IMR-90 (cell line): ENCODE measurements at regions not wholly inside any gene's neighbourhood (a gene's known extent, or its start where the extent isn't known, plus 50 kb on each side); places are given as distances from the start of the nearest gene placed in this dataset.

Experiments used
- ATAC-seq: fragments of 200-7000 bp; cut with Tn5 transposase; 2 replicates; pipeline ENCODE4 v1.9.1; 2020; ENCODE audit warnings: low read depth, mild to moderate bottlenecking, moderate library complexity
- BruUV-seq: library from RNA; stranded (reverse); fragments of 400-500 nt; replicated peaks from 2 replicates; lab custom pipeline; 2021; lab: Mats Ljungman, UMichigan
- CTCF ChIA-PET: fragments of 300-600 bp; formaldehyde crosslinking; extraction: SDS; loops from one replicate; lab custom pipeline; 2021; ENCODE audit warnings: antibody characterized with exemption; lab: Yijun Ruan, JAX
- POLR2A ChIA-PET: fragments of 300-600 bp; sonication (Branson Sonifier 250); formaldehyde crosslinking; loops from one replicate; lab custom pipeline; 2022; ENCODE audit warnings: antibody characterized with exemption; ENCODE audit not compliant: unreplicated experiment; lab: Charles Lee
- DNase-seq: peaks from one replicate; pipeline ENCODE4 v3.0.0; 2013
- H2AFZ ChIP-seq: replicated peaks from 2 replicates; pipeline ENCODE3; 2013; ENCODE audit warnings: low read length, mild to moderate bottlenecking; ENCODE audit not compliant: poor library complexity
- H2AK5ac ChIP-seq: 2 replicates; pipeline ENCODE4 v1.6.1; 2013; ENCODE audit warnings: low read depth, low read length, inconsistent platforms
- H2AK9ac ChIP-seq: replicated peaks from 2 replicates; pipeline ENCODE3; 2013; ENCODE audit warnings: mild to moderate bottlenecking, low read depth, low read length, moderate library complexity; ENCODE audit not compliant: poor library complexity
- H2BK120ac ChIP-seq: 2 replicates; pipeline ENCODE4 v1.6.1; 2013; ENCODE audit warnings: low read depth, low read length, inconsistent platforms
- H2BK15ac ChIP-seq: 3 replicates; pipeline ENCODE4 v1.6.1; 2013; ENCODE audit warnings: low read depth, low read length, inconsistent platforms
- H2BK20ac ChIP-seq: 2 replicates; pipeline ENCODE4 v1.6.1; 2013; ENCODE audit warnings: low read depth, mild to moderate bottlenecking, inconsistent platforms, low read length, moderate library complexity
- H2BK5ac ChIP-seq: 2 replicates; pipeline ENCODE4 v1.6.1; 2013; ENCODE audit warnings: mild to moderate bottlenecking, low read depth, low read length, inconsistent platforms; ENCODE audit not compliant: poor library complexity, severe bottlenecking
- H3K14ac ChIP-seq: replicated peaks from 2 replicates; pipeline ENCODE4 v1.6.1; 2013; ENCODE audit warnings: low read depth, low read length, inconsistent platforms
- H3K18ac ChIP-seq: 2 replicates; pipeline ENCODE4 v1.6.1; 2013; ENCODE audit warnings: low read depth, low read length, control low read depth
- H3K23ac ChIP-seq: 2 replicates; pipeline ENCODE4 v1.6.1; 2013; ENCODE audit warnings: low read depth, low read length, inconsistent platforms
- H3K27ac ChIP-seq: 2 replicates; pipeline ENCODE4 v1.5.1; 2013; ENCODE audit warnings: mild to moderate bottlenecking, control low read depth, low read length; ENCODE audit not compliant: insufficient read depth
- H3K27me3 ChIP-seq: 2 replicates; pipeline ENCODE4 v1.6.1; 2013; ENCODE audit warnings: low read length; ENCODE audit not compliant: control insufficient read depth, insufficient read depth
- H3K36me3 ChIP-seq: 2 replicates; pipeline ENCODE4 v1.6.1; 2013; ENCODE audit warnings: low read length, mixed read lengths; ENCODE audit not compliant: control insufficient read depth, insufficient read depth
- H3K4ac ChIP-seq: 2 replicates; pipeline ENCODE4 v1.6.1; 2013; ENCODE audit warnings: low read depth, low read length, inconsistent platforms
- H3K4me1 ChIP-seq: 2 replicates; pipeline ENCODE4 v1.6.1; 2013; ENCODE audit warnings: low read length, mixed read lengths; ENCODE audit not compliant: control insufficient read depth, insufficient read depth
- H3K4me2 ChIP-seq: 2 replicates; pipeline ENCODE4 v1.6.1; 2013; ENCODE audit warnings: low read depth, mild to moderate bottlenecking, control low read depth, low read length, moderate library complexity
- H3K4me3 ChIP-seq: 2 replicates; pipeline ENCODE4 v1.5.1; 2013; ENCODE audit warnings: low read depth, mild to moderate bottlenecking, control low read depth, low read length, moderate library complexity; ENCODE audit not compliant: insufficient read depth
- H3K56ac ChIP-seq: 2 replicates; pipeline ENCODE4 v1.6.1; 2013; ENCODE audit warnings: low read length, inconsistent platforms; ENCODE audit not compliant: insufficient read depth; ENCODE audit errors: extremely low read depth
- H3K79me1 ChIP-seq, 2 experiments: 2 replicates each; pipeline ENCODE4 v1.6.1; 2013; ENCODE audit warnings: low read length in 2 of 2, inconsistent platforms in 1 of 2, low read depth in 1 of 2
- H3K9ac ChIP-seq: 2 replicates; pipeline ENCODE4 v1.6.1; 2013; ENCODE audit warnings: low read depth, low read length, control low read depth
- H3K9me1 ChIP-seq: 2 replicates; pipeline ENCODE4 v1.6.1; 2013; ENCODE audit warnings: low read length, inconsistent platforms; ENCODE audit not compliant: insufficient read depth
- H3K9me3 ChIP-seq: 2 replicates; pipeline ENCODE4 v1.6.1; 2013; ENCODE audit warnings: low read length; ENCODE audit not compliant: control insufficient read depth, insufficient read depth
- H4K20me1 ChIP-seq: 2 replicates; pipeline ENCODE4 v1.6.1; 2013; ENCODE audit warnings: low read length, inconsistent platforms; ENCODE audit not compliant: insufficient read depth
- H4K5ac ChIP-seq: 2 replicates; pipeline ENCODE4 v1.6.1; 2013; ENCODE audit warnings: mild to moderate bottlenecking, low read depth, low read length, control low read depth
- H4K8ac ChIP-seq, 2 experiments: 2 replicates each; pipeline ENCODE4 v1.6.1; 2013; ENCODE audit warnings: low read depth in 2 of 2, low read length in 2 of 2, control low read depth in 1 of 2, inconsistent platforms in 1 of 2
- H4K91ac ChIP-seq: 2 replicates; pipeline ENCODE4 v1.6.1; 2013; ENCODE audit warnings: low read depth, low read length, inconsistent platforms; ENCODE audit not compliant: insufficient read depth
- CEBPB ChIP-seq: IDR thresholded peaks from 2 replicates; pipeline ENCODE4 v1.6.1; 2012; ENCODE audit warnings: low read depth, low read length, improper control_type of control experiment
- CHD1 ChIP-seq: IDR thresholded peaks from 2 replicates; pipeline ENCODE4 v1.6.1; 2012; ENCODE audit warnings: low read depth, low read length, improper control_type of control experiment
- CTCF ChIP-seq: conservative IDR thresholded peaks from 2 replicates; pipeline ENCODE4 v1.5.1; 2012; ENCODE audit warnings: mild to moderate bottlenecking, low read depth, low read length, improper control_type of control experiment
- FOS ChIP-seq: fragments of 150-350 bp; IDR thresholded peaks from 2 replicates; pipeline ENCODE4 v1.6.1; 2016; ENCODE audit warnings: low read depth, low read length
- MAZ ChIP-seq: IDR thresholded peaks from 2 replicates; pipeline ENCODE4 v1.6.1; 2012; ENCODE audit warnings: low read depth, mild to moderate bottlenecking, low read length, improper control_type of control experiment, moderate library complexity, borderline replicate concordance
- RAD21 ChIP-seq: IDR thresholded peaks from 2 replicates; pipeline ENCODE4 v1.6.1; 2012; ENCODE audit warnings: low read length, improper control_type of control experiment
- RCOR1 ChIP-seq: IDR thresholded peaks from 2 replicates; pipeline ENCODE4 v1.6.1; 2012; ENCODE audit warnings: mild to moderate bottlenecking, low read length, improper control_type of control experiment; ENCODE audit not compliant: insufficient replicate concordance
- RFX5 ChIP-seq: IDR thresholded peaks from 2 replicates; pipeline ENCODE4 v1.8.0; 2012; ENCODE audit warnings: low read depth, mild to moderate bottlenecking, low read length, moderate library complexity
- SMC3 ChIP-seq: fragments of 150-350 bp; IDR thresholded peaks from 2 replicates; pipeline ENCODE4 v1.6.1; 2016; ENCODE audit warnings: low read depth, mild to moderate bottlenecking, antibody characterized with exemption, low read length, moderate library complexity
- WGBS, 2 experiments: methylation state at CpG; one replicate each; pipeline versions ENCODE4 v1.1.5 to v1.1.7; 2013; ENCODE audit warnings: missing lambda C conversion rate in 2 of 2; ENCODE audit not compliant: insufficient read length in 1 of 2; ENCODE audit errors: extremely low coverage in 2 of 2; 5-methylcytosine and 5-hydroxymethylcytosine counted together
- dilution Hi-C: fragments of 300-500 bp; cut with HindIII; formaldehyde crosslinking; loops from one replicate; pipeline ENCODE4 v1.14.3; 2018; ENCODE audit warnings: low sequenced_read_pairs; ENCODE audit not compliant: unreplicated experiment
- in situ Hi-C: fragments of 300-500 bp; cut with MboI; formaldehyde crosslinking; loops from 3 replicates; pipeline ENCODE4 v1.14.3; 2019; ENCODE audit warnings: low sequenced_read_pairs, inconsistent platforms, mixed read lengths
- intact Hi-C: fragments of 100-400 bp; cut with micrococcal nuclease; formaldehyde crosslinking; loops from 2 replicates; pipeline ENCODE4 v1.10.0; 2022
- TF ChIP-seq, protein P1 (sequence below): fragments of 150-350 bp; IDR thresholded peaks from 2 replicates; pipeline ENCODE4 v1.6.1; 2017; ENCODE audit warnings: mild to moderate bottlenecking, antibody characterized with exemption, low read length, low read depth

DNA sequence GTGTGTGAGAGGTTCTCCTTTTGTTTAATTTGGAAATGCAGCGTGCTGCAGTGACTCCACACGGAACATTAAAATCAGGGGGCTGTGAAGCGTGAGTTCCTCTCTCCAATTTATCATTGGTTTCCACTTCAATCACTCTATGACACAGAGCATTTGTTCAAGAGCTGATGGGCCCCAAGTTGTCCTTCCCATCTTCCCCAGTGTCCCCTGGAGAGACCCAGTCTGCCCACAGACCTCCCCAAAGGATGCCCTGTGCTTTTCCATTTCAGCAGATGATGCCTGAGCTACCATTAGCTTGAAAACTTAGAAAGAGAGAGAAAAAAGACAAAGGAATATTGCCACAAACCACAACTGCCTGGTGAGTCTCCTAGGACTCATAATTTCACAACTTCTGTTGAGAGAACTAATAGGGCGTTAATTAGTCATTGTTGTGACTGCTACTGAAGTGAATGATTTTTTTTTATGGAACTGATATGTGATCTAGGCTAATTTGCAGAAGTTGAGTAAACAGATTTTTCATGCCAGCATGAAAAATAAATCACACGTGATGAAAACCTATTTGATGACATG, 772.7 kb downstream of the SEMA5A start:
- H2BK5ac ChIP-seq, result no peak overlapping the region
- H4K5ac ChIP-seq, result no peak overlapping the region
- H2AFZ ChIP-seq, result no peak overlapping the region
- DNase-seq (no peak), ATAC-seq (no peak)
- H3K23ac ChIP-seq, result no peak overlapping the region
- no peak overlapping the region; the same call in 1 of the 2 replicates for H2AK5ac ChIP-seq
- no peaks in the 10 kb centered on the region for H3K36me3 ChIP-seq
- intact Hi-C loops, result no loop called here
- H2BK20ac ChIP-seq, result no peak overlapping the region
- H2BK120ac ChIP-seq, result no peak overlapping the region
- WGBS, 2 experiments, result no CpG with 5 or more reads among the region's 5 CpGs
- no peak overlapping the region for H4K91ac ChIP-seq
- no peak overlapping the region for H3K4me3 ChIP-seq
- peaks cover 5% of the 10 kb centered on the region for H3K9me1 ChIP-seq
- ChIA-PET POLR2A (no interaction called here), CTCF (no interaction called here)
- no peak overlapping the region; the same call in 2 of the 3 replicates for H2BK15ac ChIP-seq
- no peak overlapping the region for H2AK9ac ChIP-seq
- H3K4me2 ChIP-seq, result no peak overlapping the region
- H4K8ac ChIP-seq, result no peak overlapping the region
- no peak overlapping the region for H3K14ac ChIP-seq
- dilution Hi-C loops, result no loop called here
- no peak overlapping the region for H3K4ac ChIP-seq
- no peaks in the 10 kb centered on the region for H3K79me1 ChIP-seq
- no TSS peak for BruUV-seq
- H4K20me1 ChIP-seq, result no peaks in the 10 kb centered on the region
- no peaks in the 10 kb centered on the region for H3K9me3 ChIP-seq
- no peaks in the 10 kb centered on the region for H3K27me3 ChIP-seq
- no peak overlapping the region for H3K27ac ChIP-seq
- H3K18ac ChIP-seq, result no peak overlapping the region
- peaks cover 7% of the 10 kb centered on the region for H3K4me1 ChIP-seq
- no peak overlapping the region for H3K9ac ChIP-seq
- no peak for TF ChIP-seq SMC3
- no peak for TF ChIP-seq MAZ
- no peak for TF ChIP-seq RFX5
- no peak for TF ChIP-seq FOS
- no peak for TF ChIP-seq CHD1
- TF ChIP-seq, protein P1, sequence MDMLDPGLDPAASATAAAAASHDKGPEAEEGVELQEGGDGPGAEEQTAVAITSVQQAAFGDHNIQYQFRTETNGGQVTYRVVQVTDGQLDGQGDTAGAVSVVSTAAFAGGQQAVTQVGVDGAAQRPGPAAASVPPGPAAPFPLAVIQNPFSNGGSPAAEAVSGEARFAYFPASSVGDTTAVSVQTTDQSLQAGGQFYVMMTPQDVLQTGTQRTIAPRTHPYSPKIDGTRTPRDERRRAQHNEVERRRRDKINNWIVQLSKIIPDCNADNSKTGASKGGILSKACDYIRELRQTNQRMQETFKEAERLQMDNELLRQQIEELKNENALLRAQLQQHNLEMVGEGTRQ, result no peak
- TF ChIP-seq RCOR1, result no peak
- TF ChIP-seq CTCF, result no peak
- TF ChIP-seq CEBPB, result no peak
- TF ChIP-seq RAD21, result no peak
- H3K56ac ChIP-seq, result no peak overlapping the region
- in situ Hi-C loops, result loop anchor here (25.0 kb wide), 1 partner anchor 764 kb away; the partner anchor contains the start of gene SEMA5A
